ENCODE measurements at regions not wholly inside any gene's neighbourhood (a gene's known extent, or its start where the extent isn't known, plus 50 kb on each side); places are given as distances from the start of the nearest gene placed in this dataset.
"Not testable (repeated sequence)": the region's sequence is repeated elsewhere in the genome, so short reads cannot be mapped to it uniquely, and the experiment has no call there.

- no peak for TF ChIP-seq CTCF (conservative IDR thresholded peaks at IDR 0.05)
- H3K27ac ChIP-seq, result no peak overlapping the region
Observed at GRCh38 chr1:48070396-48070750, 73.2 kb upstream of the TRABD2B start.

GRCh38 chr1:48069662-48070395 is 72.6 kb upstream of the TRABD2B start:
- no peak overlapping the region for H3K27ac ChIP-seq
- no peak for TF ChIP-seq CTCF (conservative IDR thresholded peaks at IDR 0.05)

- no peak overlapping the region for H3K27ac ChIP-seq
- TF ChIP-seq CTCF (conservative IDR thresholded peaks at IDR 0.05), result no peak
Observed at GRCh38 chr1:48068206-48068605, 71.0 kb upstream of the TRABD2B start.

GRCh38 chr1:48066936-48067335 is 69.8 kb upstream of the TRABD2B start:
- TF ChIP-seq CTCF (conservative IDR thresholded peaks at IDR 0.05), result no peak
- H3K27ac ChIP-seq, result no peak overlapping the region

GRCh38 chr1:48064693-48065092 is 67.5 kb upstream of the TRABD2B start:
- H3K27ac ChIP-seq, result not testable (repeated sequence)

- no peak overlapping the region for H3K27ac ChIP-seq
- TF ChIP-seq CTCF (conservative IDR thresholded peaks at IDR 0.05), result no peak
Observed at GRCh38 chr1:48062353-48062752, 65.2 kb upstream of the TRABD2B start.

- H3K27ac ChIP-seq, result no peak overlapping the region
- TF ChIP-seq CTCF (conservative IDR thresholded peaks at IDR 0.05), result peak; percentile 85
Observed at GRCh38 chr1:48061162-48062136, 64.3 kb upstream of the TRABD2B start.

All from VCaP (cell line).